Liver (tissue), 3 donors: ENCODE measurements at regions not wholly inside any gene's neighbourhood (a gene's known extent, or its start where the extent isn't known, plus 50 kb on each side); places are given as distances from the start of the nearest gene placed in this dataset.

ENCODE experiments used
- FOXA2 ChIP-seq: IDR thresholded peaks from 2 replicates; pipeline ENCODE4 v1.6.1; 2016; ENCODE audit warnings: antibody characterized with exemption
- HNF4G ChIP-seq: IDR thresholded peaks from 2 replicates; pipeline ENCODE4 v1.6.1; 2016; ENCODE audit warnings: antibody characterized with exemption
- JUND ChIP-seq, 2 donors: IDR thresholded peaks; 2 replicates each; pipeline ENCODE4 v1.6.1; 2016; ENCODE audit warnings: antibody characterized with exemption in 2 of 2
- MAX ChIP-seq: IDR thresholded peaks from 2 replicates; pipeline ENCODE4 v1.6.1; 2016; ENCODE audit warnings: antibody characterized with exemption
- RAD21 ChIP-seq, 2 donors: IDR thresholded peaks; 2 replicates each; pipeline ENCODE4 v1.6.1; 2016; ENCODE audit warnings: antibody characterized with exemption in 2 of 2, mild to moderate bottlenecking in 2 of 2
- SP1 ChIP-seq: IDR thresholded peaks from 2 replicates; pipeline ENCODE4 v1.6.1; 2018; ENCODE audit warnings: antibody characterized with exemption, mild to moderate bottlenecking
- TAF1 ChIP-seq: conservative IDR thresholded peaks from 2 replicates; pipeline ENCODE4 v1.6.1; 2016; ENCODE audit warnings: antibody characterized with exemption, mild to moderate bottlenecking
- YY1 ChIP-seq: IDR thresholded peaks from 2 replicates; pipeline ENCODE4 v1.6.1; 2016; ENCODE audit warnings: antibody characterized with exemption, mild to moderate bottlenecking
- TF ChIP-seq, protein P1 (sequence below): fragments of 150-350 bp; IDR thresholded peaks from 2 replicates; pipeline ENCODE4 v1.5.1; 2017; ENCODE audit warnings: improper control_type of control experiment, low read depth, low read length; ENCODE audit not compliant: missing input control
- TF ChIP-seq, protein P2 (sequence below): IDR thresholded peaks from 2 replicates; pipeline ENCODE4 v1.6.1; 2016; ENCODE audit warnings: antibody characterized with exemption
- TF ChIP-seq, protein P3 (sequence below): IDR thresholded peaks from 2 replicates; pipeline ENCODE4 v1.6.1; 2016; ENCODE audit warnings: antibody characterized with exemption, mild to moderate bottlenecking
- TF ChIP-seq, protein P4 (sequence below): IDR thresholded peaks from 2 replicates; pipeline ENCODE4 v1.6.1; 2016; ENCODE audit warnings: antibody characterized with exemption
- donor health status: healthy.
- donor health status: healthy.

GRCh38 chr2:155099784-155100183 lies 401.3 kb downstream of the KCNJ3 start:
- TF ChIP-seq, protein P1, sequence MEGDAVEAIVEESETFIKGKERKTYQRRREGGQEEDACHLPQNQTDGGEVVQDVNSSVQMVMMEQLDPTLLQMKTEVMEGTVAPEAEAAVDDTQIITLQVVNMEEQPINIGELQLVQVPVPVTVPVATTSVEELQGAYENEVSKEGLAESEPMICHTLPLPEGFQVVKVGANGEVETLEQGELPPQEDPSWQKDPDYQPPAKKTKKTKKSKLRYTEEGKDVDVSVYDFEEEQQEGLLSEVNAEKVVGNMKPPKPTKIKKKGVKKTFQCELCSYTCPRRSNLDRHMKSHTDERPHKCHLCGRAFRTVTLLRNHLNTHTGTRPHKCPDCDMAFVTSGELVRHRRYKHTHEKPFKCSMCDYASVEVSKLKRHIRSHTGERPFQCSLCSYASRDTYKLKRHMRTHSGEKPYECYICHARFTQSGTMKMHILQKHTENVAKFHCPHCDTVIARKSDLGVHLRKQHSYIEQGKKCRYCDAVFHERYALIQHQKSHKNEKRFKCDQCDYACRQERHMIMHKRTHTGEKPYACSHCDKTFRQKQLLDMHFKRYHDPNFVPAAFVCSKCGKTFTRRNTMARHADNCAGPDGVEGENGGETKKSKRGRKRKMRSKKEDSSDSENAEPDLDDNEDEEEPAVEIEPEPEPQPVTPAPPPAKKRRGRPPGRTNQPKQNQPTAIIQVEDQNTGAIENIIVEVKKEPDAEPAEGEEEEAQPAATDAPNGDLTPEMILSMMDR: no peak
- TF ChIP-seq RAD21 (IDR thresholded peaks at IDR 0.05) (no peak), SP1 (no peak), MAX (no peak), FOXA2 (no peak), JUND (IDR thresholded peaks at IDR 0.05) (no peak), HNF4G (no peak), YY1 (no peak), TAF1 (no peak)
- TF ChIP-seq, protein P2, sequence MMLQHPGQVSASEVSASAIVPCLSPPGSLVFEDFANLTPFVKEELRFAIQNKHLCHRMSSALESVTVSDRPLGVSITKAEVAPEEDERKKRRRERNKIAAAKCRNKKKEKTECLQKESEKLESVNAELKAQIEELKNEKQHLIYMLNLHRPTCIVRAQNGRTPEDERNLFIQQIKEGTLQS: no peak
- TF ChIP-seq, protein P3, sequence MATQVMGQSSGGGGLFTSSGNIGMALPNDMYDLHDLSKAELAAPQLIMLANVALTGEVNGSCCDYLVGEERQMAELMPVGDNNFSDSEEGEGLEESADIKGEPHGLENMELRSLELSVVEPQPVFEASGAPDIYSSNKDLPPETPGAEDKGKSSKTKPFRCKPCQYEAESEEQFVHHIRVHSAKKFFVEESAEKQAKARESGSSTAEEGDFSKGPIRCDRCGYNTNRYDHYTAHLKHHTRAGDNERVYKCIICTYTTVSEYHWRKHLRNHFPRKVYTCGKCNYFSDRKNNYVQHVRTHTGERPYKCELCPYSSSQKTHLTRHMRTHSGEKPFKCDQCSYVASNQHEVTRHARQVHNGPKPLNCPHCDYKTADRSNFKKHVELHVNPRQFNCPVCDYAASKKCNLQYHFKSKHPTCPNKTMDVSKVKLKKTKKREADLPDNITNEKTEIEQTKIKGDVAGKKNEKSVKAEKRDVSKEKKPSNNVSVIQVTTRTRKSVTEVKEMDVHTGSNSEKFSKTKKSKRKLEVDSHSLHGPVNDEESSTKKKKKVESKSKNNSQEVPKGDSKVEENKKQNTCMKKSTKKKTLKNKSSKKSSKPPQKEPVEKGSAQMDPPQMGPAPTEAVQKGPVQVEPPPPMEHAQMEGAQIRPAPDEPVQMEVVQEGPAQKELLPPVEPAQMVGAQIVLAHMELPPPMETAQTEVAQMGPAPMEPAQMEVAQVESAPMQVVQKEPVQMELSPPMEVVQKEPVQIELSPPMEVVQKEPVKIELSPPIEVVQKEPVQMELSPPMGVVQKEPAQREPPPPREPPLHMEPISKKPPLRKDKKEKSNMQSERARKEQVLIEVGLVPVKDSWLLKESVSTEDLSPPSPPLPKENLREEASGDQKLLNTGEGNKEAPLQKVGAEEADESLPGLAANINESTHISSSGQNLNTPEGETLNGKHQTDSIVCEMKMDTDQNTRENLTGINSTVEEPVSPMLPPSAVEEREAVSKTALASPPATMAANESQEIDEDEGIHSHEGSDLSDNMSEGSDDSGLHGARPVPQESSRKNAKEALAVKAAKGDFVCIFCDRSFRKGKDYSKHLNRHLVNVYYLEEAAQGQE: no peak
- TF ChIP-seq, protein P4, sequence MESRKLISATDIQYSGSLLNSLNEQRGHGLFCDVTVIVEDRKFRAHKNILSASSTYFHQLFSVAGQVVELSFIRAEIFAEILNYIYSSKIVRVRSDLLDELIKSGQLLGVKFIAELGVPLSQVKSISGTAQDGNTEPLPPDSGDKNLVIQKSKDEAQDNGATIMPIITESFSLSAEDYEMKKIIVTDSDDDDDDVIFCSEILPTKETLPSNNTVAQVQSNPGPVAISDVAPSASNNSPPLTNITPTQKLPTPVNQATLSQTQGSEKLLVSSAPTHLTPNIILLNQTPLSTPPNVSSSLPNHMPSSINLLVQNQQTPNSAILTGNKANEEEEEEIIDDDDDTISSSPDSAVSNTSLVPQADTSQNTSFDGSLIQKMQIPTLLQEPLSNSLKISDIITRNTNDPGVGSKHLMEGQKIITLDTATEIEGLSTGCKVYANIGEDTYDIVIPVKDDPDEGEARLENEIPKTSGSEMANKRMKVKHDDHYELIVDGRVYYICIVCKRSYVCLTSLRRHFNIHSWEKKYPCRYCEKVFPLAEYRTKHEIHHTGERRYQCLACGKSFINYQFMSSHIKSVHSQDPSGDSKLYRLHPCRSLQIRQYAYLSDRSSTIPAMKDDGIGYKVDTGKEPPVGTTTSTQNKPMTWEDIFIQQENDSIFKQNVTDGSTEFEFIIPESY: no peak
